Brain microvascular endothelial cell (primary cell): ENCODE measurements at regions not wholly inside any gene's neighbourhood (a gene's known extent, or its start where the extent isn't known, plus 50 kb on each side); places are given as distances from the start of the nearest gene placed in this dataset.
A peak's percentile ranks its signal among the peaks of the same experiment; 100 is the strongest.
"Not testable (repeated sequence)": the region's sequence is repeated elsewhere in the genome, so short reads cannot be mapped to it uniquely, and the experiment has no call there.

ENCODE experiments used
- DNase-seq: peaks from one replicate; pipeline ENCODE4 v3.0.0-alpha.2; 2020
- H3K27ac ChIP-seq: fragments of 250-450 bp; sonication (Bioruptor Pico); 2 replicates; pipeline ENCODE4 v1.5.1; 2020; ENCODE audit warnings: mild to moderate bottlenecking, moderate library complexity
- H3K27me3 ChIP-seq: fragments of 250-450 bp; sonication (Bioruptor Pico); replicated peaks from 2 replicates; pipeline ENCODE4 v1.5.1; 2020; ENCODE audit warnings: mild to moderate bottlenecking
- H3K36me3 ChIP-seq: fragments of 250-450 bp; sonication (Bioruptor Pico); replicated peaks from 2 replicates; pipeline ENCODE4 v1.5.1; 2020; ENCODE audit warnings: mild to moderate bottlenecking
- H3K4me3 ChIP-seq: 2 replicates; pipeline ENCODE4 v1.5.1; 2011; ENCODE audit warnings: low read depth, mild to moderate bottlenecking, control low read depth, low read length, moderate library complexity
- CTCF ChIP-seq: IDR thresholded peaks from 2 replicates; pipeline ENCODE4 v1.5.1; 2011; ENCODE audit warnings: low read depth, mild to moderate bottlenecking, moderate library complexity, low read length, control low read depth, inconsistent platforms; ENCODE audit errors: missing control alignments
- in situ Hi-C: cut with HindIII; loops from 2 replicates; pipeline ENCODE4 v1.10.0; 2017; ENCODE audit warnings: low sequenced_read_pairs, low pct_ligation_motif_present

GRCh38 chr17:77619326-77619725 is 339.2 kb upstream of the TNRC6C start:
- Histone ChIP-seq H3K27me3 (no peaks in the 10 kb centered on the region), H3K4me3 (no peak overlapping the region), H3K27ac (peak overlapping the region; percentile 59), H3K36me3 (no peaks in the 10 kb centered on the region)
- in situ Hi-C loops = no loop called here
- no peak for DNase-seq
- no peak for TF ChIP-seq CTCF

- in situ Hi-C loops = no loop called here
- peak; percentile 80 for DNase-seq
- Histone ChIP-seq H3K27me3 (no peaks in the 10 kb centered on the region), H3K4me3 (no peak overlapping the region), H3K36me3 (no peaks in the 10 kb centered on the region), H3K27ac (peak overlapping the region; percentile 59)
- TF ChIP-seq CTCF = no peak
Observed at GRCh38 chr17:77619851-77620250, 338.7 kb upstream of the TNRC6C start.

- Histone ChIP-seq H3K27ac (peak overlapping the region; percentile 58), H3K36me3 (no peaks in the 10 kb centered on the region), H3K27me3 (no peaks in the 10 kb centered on the region), H3K4me3 (no peak overlapping the region)
- no peak for DNase-seq
- no peak for TF ChIP-seq CTCF
- in situ Hi-C loops = no loop called here
Observed at GRCh38 chr17:77620282-77620681, 338.2 kb upstream of the TNRC6C start.

- H3K36me3 ChIP-seq, DNase-seq, H3K27me3 ChIP-seq, H3K27ac ChIP-seq, in situ Hi-C loops, H3K4me3 ChIP-seq: not testable (repeated sequence)
Observed at GRCh38 chr17:77622084-77622483, 336.4 kb upstream of the TNRC6C start.

- no peaks in the 10 kb centered on the region for H3K27me3 ChIP-seq
- H3K36me3 ChIP-seq = no peaks in the 10 kb centered on the region
- no peak for TF ChIP-seq CTCF
- DNase-seq = no peak
- H3K4me3 ChIP-seq = no peak overlapping the region
- in situ Hi-C loops = no loop called here
- no peak overlapping the region for H3K27ac ChIP-seq
Observed at GRCh38 chr17:77622647-77623046, 335.9 kb upstream of the TNRC6C start.

GRCh38 chr17:77623321-77623720 is 335.2 kb upstream of the TNRC6C start:
- DNase-seq, H3K27ac ChIP-seq, H3K4me3 ChIP-seq, in situ Hi-C loops, H3K27me3 ChIP-seq, H3K36me3 ChIP-seq: not testable (repeated sequence)

- in situ Hi-C loops = no loop called here
- TF ChIP-seq CTCF = no peak
- no peak for DNase-seq
Observed at GRCh38 chr17:77628035-77628434, 330.5 kb upstream of the TNRC6C start.

GRCh38 chr17:77629284-77629683 is 329.2 kb upstream of the TNRC6C start:
- DNase-seq, H3K36me3 ChIP-seq, H3K4me3 ChIP-seq, H3K27ac ChIP-seq, in situ Hi-C loops, H3K27me3 ChIP-seq: not testable (repeated sequence)

More at GRCh38 chr17:77628035-77628434, 330.5 kb upstream of the TNRC6C start:
- peaks cover 2% of the 10 kb centered on the region for H3K27me3 ChIP-seq
- no peak overlapping the region for H3K27ac ChIP-seq
- H3K36me3 ChIP-seq = no peaks in the 10 kb centered on the region
- no peak overlapping the region for H3K4me3 ChIP-seq
